ENCODE measurements at regions not wholly inside any gene's neighbourhood (a gene's known extent, or its start where the extent isn't known, plus 50 kb on each side); places are given as distances from the start of the nearest gene placed in this dataset.
"Not testable (repeated sequence)": the region's sequence is repeated elsewhere in the genome, so short reads cannot be mapped to it uniquely, and the experiment has no call there.

GRCh38 chr11:112617098-112617425 lies 344.2 kb upstream of the NCAM1 start:
- no peak for DNase-seq (ENCODE audit: low spot score)

GRCh38 chr11:112617977-112618826 lies 343.0 kb upstream of the NCAM1 start:
- no peak for DNase-seq (ENCODE audit: low spot score)

GRCh38 chr11:112619106-112619505 lies 342.1 kb upstream of the NCAM1 start:
- DNase-seq (ENCODE audit: low spot score), result no peak

GRCh38 chr11:112620621-112621394 lies 340.4 kb upstream of the NCAM1 start:
- DNase-seq (ENCODE audit: low spot score), result no peak

- no peak for DNase-seq (ENCODE audit: low spot score)
Observed at GRCh38 chr11:112623057-112623456, 338.2 kb upstream of the NCAM1 start.

GRCh38 chr11:112624431-112624830 lies 336.8 kb upstream of the NCAM1 start:
- no peak for DNase-seq (ENCODE audit: low spot score)

GRCh38 chr11:112624971-112625370 lies 336.2 kb upstream of the NCAM1 start:
- DNase-seq (ENCODE audit: low spot score), result not testable (repeated sequence)

GRCh38 chr11:112625814-112626213 lies 335.4 kb upstream of the NCAM1 start:
- DNase-seq (ENCODE audit: low spot score), result no peak

- no peak for DNase-seq (ENCODE audit: low spot score)
Observed at GRCh38 chr11:112626731-112627130, 334.5 kb upstream of the NCAM1 start.

- DNase-seq (ENCODE audit: low spot score), result no peak
Observed at GRCh38 chr11:112627588-112628045, 333.6 kb upstream of the NCAM1 start.

GRCh38 chr11:112628676-112629075 lies 332.5 kb upstream of the NCAM1 start:
- no peak for DNase-seq (ENCODE audit: low spot score)

- no peak for DNase-seq (ENCODE audit: low spot score)
Observed at GRCh38 chr11:112630496-112630895, 330.7 kb upstream of the NCAM1 start.

GRCh38 chr11:112631333-112631732 lies 329.9 kb upstream of the NCAM1 start:
- DNase-seq (ENCODE audit: low spot score), result no peak

GRCh38 chr11:112632866-112633505 lies 328.2 kb upstream of the NCAM1 start:
- no peak for DNase-seq (ENCODE audit: low spot score)

GRCh38 chr11:112634551-112634950 lies 326.7 kb upstream of the NCAM1 start:
- no peak for DNase-seq (ENCODE audit: low spot score)

- no peak for DNase-seq (ENCODE audit: low spot score)
Observed at GRCh38 chr11:112634995-112635737, 326.1 kb upstream of the NCAM1 start.

GRCh38 chr11:112637076-112637475 lies 324.1 kb upstream of the NCAM1 start:
- no peak for DNase-seq (ENCODE audit: low spot score)

GRCh38 chr11:112637876-112638275 lies 323.3 kb upstream of the NCAM1 start:
- no peak for DNase-seq (ENCODE audit: low spot score)

- DNase-seq (ENCODE audit: low spot score), result no peak
Observed at GRCh38 chr11:112639469-112639868, 321.8 kb upstream of the NCAM1 start.

GRCh38 chr11:112643416-112643815 lies 317.8 kb upstream of the NCAM1 start:
- no peak for DNase-seq (ENCODE audit: low spot score)

GRCh38 chr11:112644410-112645131 lies 316.6 kb upstream of the NCAM1 start:
- no peak for DNase-seq (ENCODE audit: low spot score)
